HG02885 (cell line): ENCODE measurements at regions not wholly inside any gene's neighbourhood (a gene's known extent, or its start where the extent isn't known, plus 50 kb on each side); places are given as distances from the start of the nearest gene placed in this dataset.
"Not testable (repeated sequence)": the region's sequence is repeated elsewhere in the genome, so short reads cannot be mapped to it uniquely, and the experiment has no call there.

Source experiments
- ATAC-seq: cut with Tn5 transposase; IDR thresholded peaks from one replicate; pipeline ENCODE4 v1.9.1; 2021; ENCODE audit warnings: mild to moderate bottlenecking; ENCODE audit not compliant: unreplicated experiment, poor library complexity

DNA sequence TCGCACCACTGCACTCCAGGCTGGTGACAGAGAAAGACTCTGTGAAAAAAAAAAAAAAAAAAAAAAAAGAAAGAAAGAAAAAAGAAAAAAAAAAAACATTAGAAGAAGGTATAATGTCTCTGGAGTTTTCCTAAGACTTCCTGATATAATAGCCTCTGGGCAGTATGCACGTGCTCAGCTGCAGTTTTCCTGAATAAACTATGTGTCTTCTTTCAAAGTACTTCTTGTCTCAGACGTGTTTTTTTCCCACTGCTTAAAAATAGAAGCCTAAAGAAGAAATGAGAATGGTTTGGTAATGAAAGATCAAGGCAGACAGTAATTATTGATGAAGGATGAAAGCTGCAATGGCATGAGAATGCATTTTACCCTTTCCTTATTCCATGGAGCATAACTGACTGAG, 148.1 kb upstream of the TRPC7 start:
- no peak for ATAC-seq

- no peak for ATAC-seq
These were observed 145.7 kb upstream of the TRPC7 start for GRCh38 chr5:136511046-136511445.

GRCh38 chr5:136510481-136510880, 145.1 kb upstream of the TRPC7 start:
- no peak for ATAC-seq

DNA sequence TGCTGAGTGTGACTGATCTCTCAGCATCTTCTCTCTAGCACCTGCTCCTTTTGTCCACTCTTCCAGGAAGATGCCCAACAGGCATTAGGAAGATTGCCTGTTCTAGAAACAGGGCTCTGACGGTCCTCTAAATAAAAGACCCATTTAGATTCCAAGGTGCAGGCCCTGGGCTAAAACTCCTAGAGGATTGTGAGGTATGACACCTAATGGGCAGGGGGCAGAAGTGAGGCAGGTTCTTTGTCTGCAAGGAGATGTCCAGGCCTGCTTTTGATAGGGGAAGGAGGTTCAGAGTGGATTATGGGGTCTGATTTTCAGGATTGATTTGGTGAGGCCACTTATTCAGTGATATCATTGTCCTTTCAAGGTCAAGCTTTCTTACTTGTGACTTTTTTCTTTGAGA, 140.8 kb upstream of the TRPC7 start:
- ATAC-seq: no peak

GRCh38 chr5:136501133-136501532, 135.8 kb upstream of the TRPC7 start:
- no peak for ATAC-seq

DNA sequence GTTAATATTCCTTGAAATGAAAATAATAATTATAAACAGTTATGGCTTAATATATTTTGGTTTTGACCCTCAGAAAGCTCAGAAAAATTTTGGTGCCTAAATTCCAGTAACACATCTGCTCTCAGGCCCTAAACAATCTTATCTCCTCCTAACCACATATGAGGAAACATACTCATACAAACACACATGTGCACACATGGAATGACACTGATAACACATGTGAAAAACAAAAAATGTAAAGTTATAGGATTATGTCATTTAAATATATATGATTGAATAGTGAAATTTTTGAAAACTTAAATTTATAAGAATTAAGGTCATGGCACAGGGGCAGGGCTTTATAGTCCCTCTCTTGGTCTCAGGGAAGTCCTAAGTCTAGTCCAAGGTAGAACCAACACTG, 127.2 kb upstream of the TRPC7 start:
- ATAC-seq: no peak

DNA sequence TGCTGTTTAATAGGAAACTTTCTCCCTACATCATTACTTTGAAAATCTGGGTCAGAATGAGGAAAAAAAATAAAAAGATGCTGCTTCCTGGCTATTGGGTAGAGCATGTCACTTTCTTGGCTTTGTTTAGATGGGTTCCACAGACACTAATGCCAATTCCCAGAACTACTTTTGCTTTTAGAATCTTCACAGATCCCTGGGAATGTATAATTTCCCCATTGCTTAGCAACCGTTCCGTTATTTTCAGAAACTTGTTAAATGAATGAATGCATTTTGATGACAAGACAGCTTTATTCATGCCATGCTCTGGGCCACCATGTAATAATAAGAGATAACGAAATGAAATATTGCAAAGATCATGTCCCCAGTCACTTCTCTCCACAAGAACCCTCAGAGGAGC, 126.5 kb upstream of the TRPC7 start:
- ATAC-seq: no peak

- no peak for ATAC-seq
These were observed 119.5 kb upstream of the TRPC7 start for GRCh38 chr5:136484808-136485325.

GRCh38 chr5:136482206-136482605, 116.9 kb upstream of the TRPC7 start:
- ATAC-seq: no peak

- ATAC-seq: no peak
These were observed 109.1 kb upstream of the TRPC7 start for GRCh38 chr5:136474466-136474865.

DNA sequence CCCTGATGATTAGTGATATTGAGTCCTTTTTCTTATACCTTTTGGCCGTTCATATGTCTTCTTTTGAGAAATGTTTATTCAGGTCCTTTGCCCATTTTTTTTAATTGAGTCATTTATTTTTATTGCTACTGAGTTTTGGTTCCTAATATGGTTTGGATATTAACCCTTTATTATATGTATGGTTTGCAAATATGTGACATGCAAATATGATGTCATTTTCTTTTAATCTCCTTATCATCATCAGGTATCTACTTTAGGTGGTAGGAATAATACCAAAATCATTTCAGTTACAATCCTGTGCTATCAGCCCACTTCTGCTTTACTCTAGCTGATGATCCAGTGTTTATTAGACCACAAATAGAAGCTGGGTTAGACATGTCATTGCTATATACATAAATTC, 102.3 kb upstream of the TRPC7 start:
- ATAC-seq: no peak

GRCh38 chr5:136466041-136466415, 100.7 kb upstream of the TRPC7 start:
- no peak for ATAC-seq

DNA sequence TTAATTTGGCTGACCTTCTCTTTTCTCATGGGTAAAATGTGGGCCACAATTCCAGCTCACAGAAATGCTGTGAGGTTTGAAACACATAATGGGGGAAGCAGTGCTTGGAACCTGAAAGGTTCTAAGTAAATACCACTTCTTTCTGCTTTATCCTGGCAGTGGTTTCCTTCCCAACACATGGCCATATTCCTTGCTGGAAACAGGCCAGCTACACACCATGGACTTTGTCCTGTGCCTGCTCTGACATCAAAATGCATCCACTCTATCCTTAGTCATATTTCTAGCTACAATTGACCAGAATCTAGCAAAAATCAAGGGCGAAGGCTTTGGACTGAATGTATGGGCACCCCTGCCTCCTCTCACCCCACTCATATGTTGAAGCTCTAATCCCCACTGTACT, 93.1 kb upstream of the TRPC7 start:
- ATAC-seq: no peak

DNA sequence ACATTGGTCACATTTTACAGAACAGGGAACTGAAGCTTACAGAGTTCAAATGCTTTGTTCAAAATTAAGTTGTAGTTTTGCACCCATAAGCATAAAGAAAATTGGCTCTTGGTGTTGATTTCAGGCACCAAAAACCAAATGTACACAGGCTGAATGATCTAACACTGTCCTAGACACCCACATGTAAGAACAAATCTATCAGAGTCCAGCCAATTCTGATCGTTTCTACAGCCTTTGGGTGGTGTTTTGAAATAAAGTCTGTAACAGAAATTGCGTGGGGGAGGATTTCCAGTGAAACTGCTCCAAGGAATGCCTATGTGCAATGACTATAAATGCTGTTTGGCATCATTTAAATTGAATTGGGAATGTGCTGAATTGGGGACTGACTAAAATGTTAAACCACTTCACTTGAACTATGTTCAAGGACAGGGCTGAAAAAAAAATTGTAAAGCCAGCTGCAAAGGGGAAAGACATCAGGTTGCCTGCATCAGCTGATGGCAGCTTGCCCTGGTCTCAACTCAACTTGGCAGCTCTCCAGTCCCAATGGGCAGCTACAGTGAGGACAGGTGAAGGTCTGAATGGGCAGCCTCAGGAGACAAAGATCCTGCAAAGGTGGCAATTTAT, 92.2 kb upstream of the TRPC7 start:
- ATAC-seq: no peak

DNA sequence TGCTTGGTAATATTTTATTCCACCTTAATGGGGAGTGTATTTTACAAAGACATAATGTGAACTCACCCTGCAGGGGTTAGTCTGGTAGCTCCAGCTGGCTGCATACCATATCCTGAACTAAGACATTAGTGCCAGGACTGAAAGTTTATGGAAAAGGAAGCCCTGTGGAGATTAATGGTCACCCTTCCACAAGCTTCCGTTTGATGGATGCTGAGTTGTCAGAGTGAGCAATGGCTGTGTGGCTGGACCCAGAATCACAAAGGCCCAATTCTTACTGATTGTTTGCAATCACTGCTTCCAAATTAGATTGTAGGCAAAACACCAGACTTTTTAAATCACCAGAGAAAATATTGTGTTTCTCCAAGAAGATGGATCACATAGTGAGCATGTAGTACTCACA, 90.1 kb upstream of the TRPC7 start:
- no peak for ATAC-seq

- no peak for ATAC-seq
These were observed 88.8 kb upstream of the TRPC7 start for GRCh38 chr5:136453986-136454758.

GRCh38 chr5:136453199-136453598, 87.9 kb upstream of the TRPC7 start:
- ATAC-seq: no peak

- ATAC-seq: not testable (repeated sequence)
These were observed 82.2 kb upstream of the TRPC7 start for GRCh38 chr5:136447576-136447975.

DNA sequence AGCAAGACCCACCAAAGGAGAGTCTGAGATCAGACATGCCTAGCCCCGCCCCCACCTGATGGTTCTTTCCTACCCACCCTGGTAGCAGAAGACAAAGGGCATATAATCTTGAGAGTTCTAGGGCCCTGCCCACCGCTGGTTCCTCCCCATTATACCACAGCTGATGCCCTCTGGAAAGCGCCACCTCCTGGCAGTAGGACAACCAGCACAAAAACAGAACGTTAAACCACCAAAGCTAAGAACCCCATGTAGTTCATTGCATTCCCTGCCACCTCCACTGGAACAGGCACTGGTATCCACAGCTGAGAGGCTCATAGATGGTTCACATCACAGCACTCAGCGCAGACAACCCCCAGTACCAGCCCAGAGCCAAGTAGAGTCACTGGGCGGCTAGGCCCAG, 81.2 kb upstream of the TRPC7 start:
- no peak for ATAC-seq

DNA sequence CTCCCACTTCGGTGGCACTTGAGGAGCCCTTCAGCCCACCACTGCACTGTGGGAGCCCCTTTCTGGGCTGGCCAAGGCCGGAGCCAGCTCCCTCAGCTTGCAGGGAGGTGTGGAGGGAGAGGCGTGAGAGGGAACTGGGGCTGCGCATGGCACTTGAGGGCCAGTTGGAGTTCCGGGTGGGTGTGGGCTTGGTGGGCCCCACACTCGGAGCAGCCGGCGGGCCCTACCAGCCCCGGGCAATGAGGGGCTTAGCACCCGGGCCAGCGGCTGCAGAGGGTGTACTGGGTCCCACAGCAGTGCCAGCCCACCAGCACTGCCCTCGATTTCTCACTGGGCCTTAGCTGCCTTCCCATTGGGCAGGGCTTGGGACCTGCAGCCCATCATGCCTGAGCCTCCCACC, 78.8 kb upstream of the TRPC7 start:
- not testable (repeated sequence) for ATAC-seq

DNA sequence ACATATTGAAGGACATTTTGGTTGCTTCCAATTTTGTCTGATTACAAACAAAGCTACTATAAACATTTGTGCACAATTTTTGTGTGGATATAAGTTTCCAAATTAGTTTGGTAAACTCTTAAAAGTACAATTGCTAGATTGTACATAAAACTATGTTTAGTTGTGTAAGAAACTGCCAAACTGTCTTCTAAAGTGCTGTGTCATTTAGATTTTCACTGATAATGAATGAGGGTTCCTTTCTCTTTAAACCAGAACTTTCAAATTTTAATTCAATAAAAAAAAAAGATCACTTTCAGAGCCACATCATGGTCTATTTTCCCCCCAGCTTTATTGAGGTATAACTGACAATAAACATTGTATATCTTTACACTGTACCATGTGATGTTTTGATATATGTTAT, 74.0 kb upstream of the TRPC7 start:
- ATAC-seq: no peak

DNA sequence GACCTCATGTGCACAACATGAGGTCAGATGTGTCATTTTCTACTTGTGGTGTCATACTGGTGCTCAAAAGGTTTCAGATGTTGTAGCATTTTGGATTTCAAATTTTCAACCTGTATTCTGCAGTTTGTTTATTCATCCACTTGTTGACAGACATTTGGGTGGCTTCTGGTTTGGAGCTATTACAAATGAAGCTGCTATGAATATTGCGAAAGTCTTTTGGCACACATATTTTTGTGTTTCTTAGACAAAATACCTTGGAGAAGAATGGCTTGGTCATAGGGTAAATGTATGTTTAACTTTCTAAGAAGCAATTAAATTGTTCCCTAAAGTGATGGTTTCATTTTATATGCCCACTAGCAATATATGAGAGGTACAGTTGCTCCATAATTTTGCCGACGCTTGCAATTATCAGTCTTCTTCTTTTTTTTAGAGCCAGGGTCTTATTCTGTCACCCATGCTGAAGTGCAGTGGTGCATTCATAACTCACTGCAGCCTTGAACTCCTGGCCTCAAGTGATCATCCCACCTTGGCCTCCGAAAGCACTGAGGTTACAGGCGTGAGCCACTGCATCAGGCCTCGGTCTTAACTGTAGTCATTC, 70.7 kb upstream of the TRPC7 start:
- no peak for ATAC-seq
